Endothelial cell of umbilical vein (primary cell): ENCODE measurements at regions not wholly inside any gene's neighbourhood (a gene's known extent, or its start where the extent isn't known, plus 50 kb on each side); places are given as distances from the start of the nearest gene placed in this dataset.

Source experiments
- EZH2 ChIP-seq: IDR thresholded peaks from 2 replicates; pipeline ENCODE4 v1.6.1; 2012; ENCODE audit warnings: borderline replicate concordance, low read depth, mild to moderate bottlenecking, moderate library complexity, low read length, inconsistent platforms; ENCODE audit not compliant: severe bottlenecking
- JUN ChIP-seq: IDR thresholded peaks from 2 replicates; pipeline ENCODE4 v1.6.1; 2011; ENCODE audit warnings: borderline replicate concordance, low read depth; ENCODE audit not compliant: insufficient read length, insufficient read depth
- MYC ChIP-seq: IDR thresholded peaks from one replicate; pipeline ENCODE4 v1.6.1; 2011; ENCODE audit warnings: mild to moderate bottlenecking, low read depth, low read length
- POLR2A ChIP-seq: IDR thresholded peaks from 2 replicates; pipeline ENCODE4 v1.6.1; 2012; ENCODE audit warnings: low read depth, mild to moderate bottlenecking, control low read depth, low read length
- POLR2AphosphoS5 ChIP-seq: IDR thresholded peaks from 2 replicates; pipeline ENCODE4 v1.6.1; 2012; ENCODE audit warnings: low read depth, mild to moderate bottlenecking, control low read depth, low read length, moderate library complexity; ENCODE audit not compliant: insufficient read depth
- TF ChIP-seq, protein P1 (sequence below), 2 donors: IDR thresholded peaks; 1 replicate in 1 of 2; 2 replicates in 1 of 2; pipeline ENCODE4 v1.5.1; 2011; ENCODE audit warnings: low read length in 2 of 2, mild to moderate bottlenecking in 2 of 2, moderate library complexity in 2 of 2, control low read depth in 1 of 2, inconsistent platforms in 1 of 2, low read depth in 1 of 2; ENCODE audit not compliant: insufficient read depth in 1 of 2; ENCODE audit errors: extremely low read depth in 1 of 2

GRCh38 chr16:66159987-66160386 is 206.5 kb upstream of the CDH5 start:
- TF ChIP-seq, protein P1, sequence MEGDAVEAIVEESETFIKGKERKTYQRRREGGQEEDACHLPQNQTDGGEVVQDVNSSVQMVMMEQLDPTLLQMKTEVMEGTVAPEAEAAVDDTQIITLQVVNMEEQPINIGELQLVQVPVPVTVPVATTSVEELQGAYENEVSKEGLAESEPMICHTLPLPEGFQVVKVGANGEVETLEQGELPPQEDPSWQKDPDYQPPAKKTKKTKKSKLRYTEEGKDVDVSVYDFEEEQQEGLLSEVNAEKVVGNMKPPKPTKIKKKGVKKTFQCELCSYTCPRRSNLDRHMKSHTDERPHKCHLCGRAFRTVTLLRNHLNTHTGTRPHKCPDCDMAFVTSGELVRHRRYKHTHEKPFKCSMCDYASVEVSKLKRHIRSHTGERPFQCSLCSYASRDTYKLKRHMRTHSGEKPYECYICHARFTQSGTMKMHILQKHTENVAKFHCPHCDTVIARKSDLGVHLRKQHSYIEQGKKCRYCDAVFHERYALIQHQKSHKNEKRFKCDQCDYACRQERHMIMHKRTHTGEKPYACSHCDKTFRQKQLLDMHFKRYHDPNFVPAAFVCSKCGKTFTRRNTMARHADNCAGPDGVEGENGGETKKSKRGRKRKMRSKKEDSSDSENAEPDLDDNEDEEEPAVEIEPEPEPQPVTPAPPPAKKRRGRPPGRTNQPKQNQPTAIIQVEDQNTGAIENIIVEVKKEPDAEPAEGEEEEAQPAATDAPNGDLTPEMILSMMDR (IDR thresholded peaks at IDR 0.05; ENCODE audit: extremely low read depth in 1 of 2, insufficient read depth in 1 of 2, low read depth in 1 of 2, low read length in 2 of 2), result no peak
- TF ChIP-seq POLR2A (no peak), POLR2AphosphoS5 (no peak), MYC (no peak), JUN (no peak), EZH2 (no peak)
